ENCODE measurements at regions not wholly inside any gene's neighbourhood (a gene's known extent, or its start where the extent isn't known, plus 50 kb on each side); places are given as distances from the start of the nearest gene placed in this dataset.

DNA sequence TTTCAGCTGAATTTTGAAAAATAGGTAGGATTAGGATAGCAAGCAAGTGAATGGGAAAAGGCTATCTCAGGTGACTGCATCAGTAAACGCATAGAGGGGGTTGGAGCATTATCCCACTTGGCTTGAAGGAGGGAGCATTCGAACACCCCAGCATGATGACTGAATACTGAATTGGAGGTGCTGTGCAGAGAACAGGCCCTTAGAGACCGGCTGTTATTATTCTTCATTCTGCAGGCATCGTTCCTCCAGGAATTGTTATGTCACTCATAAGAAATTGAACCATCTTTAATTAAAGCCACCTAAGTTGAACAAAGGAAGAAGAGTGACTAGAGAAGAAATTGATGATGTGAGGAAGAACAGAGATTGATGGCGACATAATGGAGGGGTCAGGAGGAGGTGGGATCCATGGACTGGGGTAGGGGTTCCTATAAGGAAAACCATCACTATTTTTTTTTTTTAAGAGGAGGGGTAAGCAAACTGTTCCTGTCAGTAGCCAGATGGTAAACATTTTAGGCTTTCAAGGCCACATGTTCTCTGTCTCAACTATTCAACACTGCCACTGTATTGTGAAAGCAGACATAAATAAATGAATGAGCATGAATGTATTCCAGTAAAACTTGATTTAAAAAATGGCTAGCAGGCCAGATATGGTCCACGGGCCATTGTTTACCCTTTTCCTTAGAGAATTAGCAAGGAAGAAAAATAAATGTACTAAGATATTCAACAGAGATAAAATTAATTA, 264.7 kb upstream of the TAC1 start:
- no peak for DNase-seq (ENCODE audit: low read depth)

DNA sequence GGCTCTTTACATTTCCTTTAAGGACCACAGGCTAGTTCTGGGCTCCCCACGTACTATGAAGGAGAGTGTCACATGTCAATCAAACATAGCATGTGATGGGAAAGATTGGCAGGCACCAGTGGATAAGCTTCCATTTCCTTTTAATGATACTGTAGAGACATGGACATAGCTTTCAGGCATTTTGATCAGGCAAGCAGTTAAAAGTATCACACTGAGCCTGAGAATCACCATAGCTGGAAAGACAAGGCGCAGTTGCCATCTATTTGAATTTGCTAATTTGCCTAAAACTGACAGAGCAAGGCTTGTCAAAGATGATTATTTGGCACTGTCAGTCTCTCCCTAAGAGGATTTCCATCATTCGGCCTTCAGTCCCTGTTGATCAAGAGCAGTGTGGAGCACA, 263.4 kb upstream of the TAC1 start:
- DNase-seq (ENCODE audit: low read depth): no peak

DNA sequence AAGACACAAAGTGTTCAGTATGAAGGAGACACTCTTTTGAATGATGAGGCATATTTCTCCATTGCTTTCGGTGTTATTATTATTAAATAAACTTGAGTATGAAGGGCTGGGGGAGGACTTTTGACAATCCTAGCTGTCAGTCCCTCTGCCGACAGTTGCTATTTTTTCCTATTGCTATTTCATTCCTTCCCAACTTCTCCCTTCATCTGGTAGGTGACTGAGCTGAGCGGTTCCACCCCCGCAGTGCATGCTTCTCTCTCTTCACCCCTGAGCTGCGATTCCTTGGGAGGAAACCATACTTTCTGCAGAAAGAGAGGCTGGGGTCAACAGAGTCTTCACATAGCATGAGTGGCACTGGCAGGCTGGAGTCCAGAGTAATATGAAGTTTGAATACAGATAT, 261.2 kb upstream of the TAC1 start:
- DNase-seq (ENCODE audit: low read depth): no peak

DNA sequence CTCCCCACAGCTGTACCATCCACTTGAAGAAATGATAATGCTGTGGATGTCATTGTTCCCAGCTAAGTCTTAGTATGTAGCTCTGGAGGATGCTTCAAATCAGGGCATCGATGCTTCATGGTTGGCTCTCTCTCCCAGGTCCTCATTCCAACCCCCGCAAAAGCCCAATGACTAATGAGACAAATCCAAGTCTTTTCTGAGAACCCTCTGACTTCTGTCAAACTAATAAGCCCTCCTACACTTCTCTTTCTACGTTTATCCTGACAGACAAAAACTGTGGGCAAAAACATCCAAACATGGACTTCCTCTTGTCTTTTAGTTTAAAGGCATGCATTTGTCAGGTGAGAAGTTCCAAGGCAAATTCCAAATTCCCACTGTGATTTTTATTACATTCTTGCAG, 260.4 kb upstream of the TAC1 start:
- DNase-seq (ENCODE audit: low read depth): no peak

DNA sequence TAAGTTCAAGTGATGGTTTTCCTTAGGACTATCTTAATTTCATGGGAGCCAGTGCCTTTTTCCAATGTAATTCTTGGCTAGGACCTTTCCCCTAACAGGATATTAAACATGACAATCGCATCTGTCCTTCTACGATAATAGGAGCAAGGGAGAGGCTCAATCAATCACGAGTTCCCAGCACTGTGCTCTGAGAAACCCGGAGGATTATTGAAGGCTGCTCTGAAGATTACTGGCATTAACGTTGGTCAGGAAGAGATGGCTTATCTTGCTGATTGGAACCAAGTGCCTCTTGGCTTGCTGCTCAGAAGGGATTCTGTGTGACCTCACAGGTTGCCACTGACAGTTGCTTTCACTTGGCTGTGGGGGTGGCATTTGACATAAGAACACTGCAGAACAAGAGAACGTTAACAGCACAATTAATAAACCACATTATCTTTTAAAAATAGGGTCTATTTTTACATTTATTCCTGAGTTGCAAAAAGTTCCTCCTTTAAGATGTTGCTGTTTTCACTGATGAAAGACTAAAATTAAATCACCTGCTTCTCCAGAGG, 252.1 kb upstream of the TAC1 start:
- DNase-seq (ENCODE audit: low read depth): no peak

DNA sequence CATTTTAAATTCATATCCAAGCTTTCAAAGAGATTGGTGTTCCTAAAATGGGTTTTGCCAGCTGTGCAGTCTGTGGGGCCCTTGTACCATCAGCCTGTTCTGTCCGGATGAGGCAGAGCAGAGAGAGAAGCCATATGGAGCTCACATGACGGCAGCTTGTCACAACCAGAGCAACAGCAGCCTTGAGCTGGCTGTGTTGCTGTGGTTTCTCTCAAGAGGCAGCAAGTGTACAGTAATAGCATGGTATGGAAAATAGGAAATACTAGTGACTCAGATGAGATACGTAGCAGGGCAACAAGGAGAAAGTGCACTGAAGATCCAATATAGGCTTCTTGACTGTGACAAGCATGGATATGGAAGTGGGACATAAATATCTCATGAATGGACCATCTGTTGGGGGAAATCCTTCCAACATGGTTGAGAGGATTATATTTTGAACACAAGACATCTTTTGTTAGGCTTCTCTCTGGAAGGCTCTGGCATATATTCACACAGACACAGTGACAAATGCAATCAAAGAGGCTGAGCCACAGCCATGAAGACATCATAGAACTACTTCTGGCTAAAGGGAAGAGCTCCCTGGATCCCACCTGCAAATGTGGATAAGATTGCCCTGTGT, 251.0 kb upstream of the TAC1 start:
- no peak for DNase-seq (ENCODE audit: low read depth)

DNA sequence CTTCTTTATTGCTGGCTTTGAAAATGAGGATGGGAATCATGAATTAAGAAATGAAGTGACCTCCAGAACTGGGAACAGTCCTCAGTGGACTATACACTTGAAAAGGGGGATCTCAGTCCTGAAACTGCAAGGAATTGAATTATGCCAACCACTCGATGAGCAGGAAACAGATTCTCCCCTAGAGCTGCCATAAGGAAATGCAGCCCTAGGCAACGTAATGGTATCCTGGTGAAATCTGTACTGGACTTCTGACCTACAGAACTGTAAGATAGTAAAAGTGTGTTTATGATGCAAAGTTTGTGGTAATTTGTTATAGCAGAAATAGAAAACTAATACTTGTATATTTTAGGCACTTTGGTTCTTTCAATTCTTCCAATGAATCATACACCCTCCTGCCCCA, 236.4 kb upstream of the TAC1 start:
- DNase-seq (ENCODE audit: low read depth): no peak

DNA sequence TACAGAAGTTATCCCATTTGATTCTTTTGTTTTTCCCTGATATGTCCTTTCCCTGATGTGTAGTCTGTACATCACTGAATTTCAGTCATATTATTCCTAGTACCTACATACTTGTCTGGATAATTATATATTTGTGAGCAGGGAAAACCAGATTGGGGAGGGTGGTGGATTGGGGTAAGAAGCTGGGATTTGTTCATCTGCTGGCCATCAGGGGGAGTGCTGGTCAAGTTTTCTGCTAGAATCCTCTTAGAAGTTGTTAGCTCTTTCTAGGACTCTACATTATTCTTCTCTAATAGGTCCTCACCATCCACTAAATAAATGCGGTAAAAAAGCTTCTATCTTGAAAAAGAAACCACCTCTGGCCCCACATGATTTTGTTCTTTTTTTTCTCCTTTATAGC, 232.7 kb upstream of the TAC1 start:
- peak; percentile 6 for DNase-seq (ENCODE audit: low read depth)

DNA sequence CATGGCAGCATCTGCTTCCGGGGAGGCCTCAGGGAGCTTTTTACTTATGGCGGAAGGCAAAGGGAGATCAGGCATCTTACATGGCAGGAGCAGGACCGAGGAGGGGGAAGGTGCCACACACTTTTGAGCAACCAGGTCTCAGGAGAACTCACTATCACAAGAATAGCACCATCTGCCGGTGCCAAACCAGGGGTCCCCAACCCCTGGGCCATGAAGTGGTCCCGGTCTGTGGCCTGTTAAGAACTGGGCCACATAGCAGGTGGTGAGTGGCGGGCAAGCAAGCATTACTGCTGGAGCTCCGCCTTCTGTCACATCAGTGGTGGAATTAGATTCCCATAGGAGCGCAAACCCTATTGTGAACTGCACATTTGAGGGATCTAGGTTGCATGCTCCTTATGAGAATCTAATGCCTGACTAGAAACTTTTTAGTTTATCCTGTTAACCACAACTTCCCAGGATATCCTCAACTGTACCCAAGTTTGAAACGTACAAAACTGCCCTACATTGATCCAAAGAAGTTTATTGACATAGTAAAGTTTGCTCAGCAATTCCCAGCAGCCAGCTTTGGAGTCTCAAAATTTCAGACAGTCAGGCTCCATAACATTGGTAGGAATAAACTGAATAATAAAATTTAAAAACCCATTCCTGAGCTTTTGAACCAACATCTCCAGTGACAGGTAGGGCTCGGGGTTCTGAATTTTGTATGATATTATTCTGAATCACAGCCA, 228.4 kb upstream of the TAC1 start:
- DNase-seq (ENCODE audit: low read depth): no peak

DNA sequence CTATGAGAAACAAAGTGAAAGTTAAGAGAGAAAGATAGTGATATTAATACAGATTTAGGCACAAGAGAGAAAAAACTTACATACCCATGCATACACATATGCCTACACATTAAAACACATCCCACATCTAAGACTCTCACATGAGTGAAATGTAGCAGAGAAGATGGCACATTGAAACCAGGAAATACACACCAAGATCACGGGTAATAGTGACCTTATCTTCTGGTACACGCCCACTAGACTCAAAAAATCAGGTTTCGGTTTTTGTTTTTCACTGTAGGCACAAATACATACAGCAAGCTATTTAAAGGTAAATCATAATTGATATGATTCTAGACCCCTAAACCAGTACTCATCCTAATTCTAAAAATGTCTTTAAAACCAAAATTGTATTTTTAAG, 225.2 kb upstream of the TAC1 start:
- no peak for DNase-seq (ENCODE audit: low read depth)

DNA sequence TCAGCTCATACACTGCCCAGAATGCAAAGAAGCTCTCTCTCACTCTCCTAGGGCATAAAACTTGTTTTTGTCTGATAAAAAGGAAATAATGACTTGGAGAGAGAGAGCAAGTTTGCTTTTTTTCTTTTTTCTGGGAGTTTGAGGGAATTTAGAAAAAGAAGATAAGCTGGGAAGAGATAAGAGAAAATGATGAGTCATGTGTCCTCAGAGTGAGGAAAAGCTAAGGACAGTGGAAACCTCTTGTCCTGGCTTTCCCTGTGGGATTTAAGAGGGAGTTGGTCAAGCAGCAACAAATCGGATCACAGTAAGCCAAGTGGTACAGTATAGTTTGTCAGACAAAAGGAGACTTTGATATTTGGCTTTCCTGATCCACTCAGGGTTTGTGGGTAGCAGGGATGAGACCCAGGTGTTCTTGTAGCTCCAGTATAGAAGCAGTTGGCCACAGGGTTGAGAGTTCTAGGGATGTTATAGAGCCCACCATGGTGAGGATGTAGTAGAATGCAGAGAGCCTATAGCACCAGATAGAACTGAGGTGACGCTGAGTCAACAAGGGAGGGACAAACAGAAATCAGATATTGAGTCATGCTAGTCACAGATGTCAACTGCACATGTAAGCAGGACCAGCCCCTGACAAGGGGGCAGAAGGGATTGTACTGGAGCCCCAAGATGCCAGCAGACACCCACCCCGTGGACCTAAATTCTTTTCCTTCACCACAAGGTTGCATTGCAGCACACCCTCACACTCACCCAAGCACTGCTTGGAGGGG, 219.3 kb upstream of the TAC1 start:
- no peak for DNase-seq (ENCODE audit: low read depth)

DNA sequence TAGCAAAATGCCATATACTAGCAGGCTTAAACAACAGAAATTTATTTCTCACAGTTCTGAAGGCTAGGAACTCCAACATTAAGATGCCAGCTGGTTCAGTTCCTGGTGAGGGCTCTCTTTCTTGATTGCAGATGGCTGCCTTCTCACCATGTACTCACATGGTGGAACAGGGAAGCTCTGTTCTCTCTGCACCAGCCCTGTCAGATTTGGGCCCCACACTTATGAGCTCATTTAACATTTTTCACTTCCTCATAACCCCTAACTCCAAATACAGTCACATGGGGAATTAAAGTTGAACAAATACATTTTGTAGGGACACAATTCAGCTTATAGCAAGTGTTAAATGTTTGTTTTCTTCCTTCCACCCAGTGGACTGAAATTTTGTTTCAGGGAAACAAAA, 218.6 kb upstream of the TAC1 start:
- DNase-seq (ENCODE audit: low read depth): no peak

DNA sequence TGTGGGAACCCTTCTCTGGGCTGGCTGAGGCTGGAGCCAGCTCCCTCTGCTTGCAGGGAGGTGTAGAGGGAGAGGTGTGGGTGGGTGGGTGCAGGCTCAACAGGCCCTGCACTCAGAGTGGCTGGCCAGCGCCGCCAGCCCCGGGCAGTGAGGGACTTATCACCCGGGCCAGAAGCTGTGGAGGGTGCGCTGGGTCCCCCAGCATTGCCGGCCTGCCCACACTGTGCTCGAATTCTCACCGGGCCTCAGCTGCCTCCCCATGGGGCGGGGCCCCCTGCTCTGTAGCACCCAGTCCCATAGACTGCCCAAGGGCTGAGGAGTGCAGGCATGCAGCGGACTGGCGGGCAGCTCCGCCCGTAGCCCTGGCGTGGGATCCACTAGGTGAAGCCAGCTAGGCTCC, 190.7 kb upstream of the TAC1 start:
- DNase-seq (ENCODE audit: low read depth): no peak

DNA sequence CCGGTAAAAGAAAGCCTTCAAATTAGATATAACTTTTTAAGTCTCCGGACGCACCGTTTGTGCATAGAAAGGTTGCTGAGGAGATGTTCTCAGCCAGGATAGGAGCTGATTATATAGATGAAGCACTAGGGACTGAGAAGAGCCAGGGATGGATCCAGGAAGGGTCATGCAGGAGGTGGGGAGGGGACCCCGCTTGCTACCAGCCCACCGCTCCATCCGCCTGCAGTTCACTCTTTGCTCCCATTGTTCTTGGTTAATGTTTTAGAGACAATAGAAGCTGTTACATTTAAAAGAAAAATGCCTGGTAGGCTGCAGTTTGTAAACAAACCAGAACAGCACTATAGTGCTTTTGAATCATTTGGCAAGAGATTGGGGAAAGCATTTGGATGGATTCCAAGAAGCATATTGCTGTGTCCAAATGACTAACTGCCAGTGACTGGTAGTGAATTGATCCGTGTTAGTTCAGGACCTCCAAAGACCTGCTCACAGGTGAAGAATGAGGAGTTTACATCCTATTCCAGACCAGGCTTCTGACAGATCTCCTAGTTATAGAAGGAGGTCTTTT, 175.9 kb upstream of the TAC1 start:
- DNase-seq (ENCODE audit: low read depth): no peak

DNA sequence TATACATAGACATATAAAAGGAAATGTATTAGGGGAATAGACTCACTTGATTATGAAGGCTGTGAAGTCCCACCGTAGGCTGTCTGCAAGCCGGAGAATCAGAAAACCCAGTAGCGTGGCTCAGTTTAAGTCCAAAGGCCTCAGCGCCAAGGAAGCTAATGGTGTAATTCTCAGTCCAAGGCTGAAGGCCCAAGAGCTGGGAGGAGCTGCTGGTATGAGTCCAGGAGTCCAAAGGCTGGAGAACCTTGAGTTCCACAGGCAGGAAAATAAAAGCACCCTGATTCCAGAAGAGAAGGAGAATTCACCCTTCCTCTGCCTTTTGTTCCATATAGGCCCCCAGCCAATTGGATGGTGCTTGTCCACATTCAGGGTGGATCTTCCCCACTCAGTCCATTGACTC, 166.2 kb upstream of the TAC1 start:
- no peak for DNase-seq (ENCODE audit: low read depth)

DNA sequence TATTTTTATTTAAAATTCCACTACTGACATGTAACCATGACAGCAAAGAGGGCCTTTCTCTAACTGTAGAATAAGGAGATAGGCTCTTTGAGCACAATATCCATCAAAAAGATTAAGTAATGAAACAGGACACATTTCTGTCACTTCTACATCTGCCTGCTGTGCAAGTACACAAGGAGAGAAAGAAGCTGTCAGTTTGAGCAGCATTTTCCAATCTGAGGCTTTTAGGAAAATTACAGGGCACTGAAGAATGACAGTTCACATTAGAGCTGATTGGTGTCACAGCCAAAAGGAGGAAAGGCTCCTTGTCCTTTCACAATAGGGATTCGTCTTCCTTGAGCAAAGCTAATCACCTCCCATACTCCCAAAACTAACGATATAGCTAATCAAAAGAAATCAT, 158.8 kb upstream of the TAC1 start:
- DNase-seq (ENCODE audit: low read depth): no peak

DNA sequence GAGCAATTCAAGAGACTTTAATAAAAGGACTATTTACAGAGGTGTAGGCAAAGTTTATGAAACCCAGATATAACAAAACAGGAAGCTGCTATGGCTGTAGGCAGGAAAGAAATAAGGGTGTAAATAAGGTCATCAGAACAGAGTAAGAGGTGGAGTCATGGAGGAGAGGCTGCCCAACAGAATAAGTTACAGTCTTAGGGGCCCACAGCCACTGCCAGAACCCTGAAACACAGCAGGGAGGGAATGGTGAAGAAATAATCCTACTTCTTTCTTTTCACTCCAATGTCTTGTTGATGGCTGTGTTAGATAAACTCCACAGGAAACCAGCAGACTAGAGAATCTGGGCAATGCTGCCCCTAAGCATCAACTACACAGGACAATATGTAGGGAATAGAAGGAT, 155.8 kb upstream of the TAC1 start:
- no peak for DNase-seq (ENCODE audit: low read depth)

DNA sequence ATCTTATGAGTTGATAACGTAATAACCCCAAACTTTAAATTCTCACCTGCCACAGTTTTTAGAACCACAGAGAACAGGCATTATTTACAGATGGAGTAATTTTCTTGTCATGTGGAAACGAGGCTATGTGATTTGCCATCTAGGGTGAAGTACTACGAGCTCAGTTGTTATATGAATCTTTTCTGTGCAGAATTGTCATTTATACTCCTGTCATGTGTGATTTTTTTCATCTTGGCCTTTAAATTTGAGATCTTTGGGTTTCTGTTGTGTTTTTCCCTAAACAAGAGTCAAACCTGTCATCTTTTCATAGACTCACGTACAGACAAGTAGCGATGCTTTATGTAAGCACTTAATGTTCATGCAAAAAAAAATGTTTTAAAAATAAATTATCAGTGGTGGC, 153.7 kb upstream of the TAC1 start:
- DNase-seq (ENCODE audit: low read depth): no peak

DNA sequence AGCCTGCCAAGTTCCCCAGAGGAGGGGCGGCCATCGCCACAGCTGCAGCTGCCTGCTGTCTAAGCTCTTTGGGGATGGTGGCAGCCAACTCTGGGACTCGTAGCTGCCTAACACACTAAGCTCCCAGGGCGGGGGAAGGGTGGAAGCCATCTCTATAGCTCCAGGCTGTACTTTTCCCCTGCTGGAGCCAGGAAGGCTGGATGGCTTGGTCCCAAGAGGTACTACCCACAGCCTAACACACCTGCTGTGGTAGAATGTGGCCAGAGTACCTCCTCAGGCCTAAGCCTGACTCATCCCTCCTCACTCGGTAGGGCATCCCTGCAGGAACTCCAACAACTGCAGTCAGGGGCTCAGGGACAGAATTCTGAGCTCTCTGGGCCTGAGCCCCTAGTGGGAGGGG, 151.7 kb upstream of the TAC1 start:
- DNase-seq (ENCODE audit: low read depth): no peak

DNA sequence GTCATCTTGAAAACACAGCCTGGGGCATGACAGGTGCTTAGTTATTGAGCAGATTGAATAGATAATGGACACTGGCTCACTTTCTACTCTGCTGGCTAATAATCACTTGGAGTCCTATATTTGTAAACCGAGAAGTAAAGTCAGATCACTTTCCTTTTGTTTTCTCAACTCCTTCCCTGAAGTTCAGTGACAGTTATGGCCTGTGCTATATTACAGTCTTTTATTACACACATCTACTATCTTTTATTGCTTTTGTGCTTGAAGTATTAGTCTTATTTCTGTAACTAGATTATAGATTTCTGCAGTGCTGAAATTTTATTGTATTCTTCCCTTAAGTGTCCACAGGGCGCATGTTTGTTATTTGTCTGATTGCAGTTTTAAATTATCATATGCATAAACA, 136.4 kb upstream of the TAC1 start:
- DNase-seq (ENCODE audit: low read depth): no peak

DNA sequence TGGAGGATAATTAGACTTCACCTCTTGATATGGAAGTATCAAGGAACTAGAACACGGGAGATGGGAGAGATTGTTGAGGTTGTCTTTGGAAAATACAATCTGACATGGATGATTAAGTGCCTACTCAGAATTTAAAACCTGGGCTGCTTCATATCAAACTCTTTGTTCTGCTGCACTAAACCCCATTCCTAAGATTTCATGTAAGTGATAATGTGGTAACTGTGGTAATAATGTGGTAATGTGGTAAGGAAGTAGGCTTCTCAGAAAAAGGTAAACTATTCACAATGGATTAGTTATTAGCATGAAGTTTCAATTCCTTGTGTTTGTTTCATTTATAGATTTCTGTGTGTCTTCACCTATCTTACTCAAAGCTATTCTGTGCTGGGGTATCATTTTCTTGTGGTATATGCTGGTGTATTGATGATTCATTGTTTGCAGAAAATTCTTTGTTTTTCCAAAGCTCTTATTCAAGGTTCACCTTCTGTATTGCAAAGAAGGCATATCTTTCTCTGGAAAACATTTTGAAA, 129.9 kb upstream of the TAC1 start:
- no peak for DNase-seq (ENCODE audit: low read depth)

DNA sequence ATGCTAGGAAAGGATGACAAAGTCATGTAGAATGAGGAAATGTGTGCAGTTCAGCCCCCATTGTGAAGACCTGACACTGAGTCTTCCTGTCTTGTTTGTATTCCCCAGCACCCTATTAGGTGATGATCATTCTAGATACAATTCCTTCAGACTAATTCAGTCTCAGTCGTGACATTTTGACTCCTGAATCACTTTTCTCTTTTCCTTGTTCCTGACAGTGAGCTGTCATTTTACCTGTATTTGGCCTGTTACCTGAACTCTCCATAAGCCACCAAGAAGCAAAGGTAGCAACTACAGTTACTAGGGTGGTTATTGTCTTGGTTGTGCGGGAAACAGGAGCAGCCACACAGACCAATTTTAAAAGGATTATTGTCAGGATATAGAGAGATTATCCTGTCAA, 111.4 kb upstream of the TAC1 start:
- DNase-seq (ENCODE audit: low read depth): no peak
